ENCODE measurements at regions not wholly inside any gene's neighbourhood (a gene's known extent, or its start where the extent isn't known, plus 50 kb on each side); places are given as distances from the start of the nearest gene placed in this dataset.

DNA sequence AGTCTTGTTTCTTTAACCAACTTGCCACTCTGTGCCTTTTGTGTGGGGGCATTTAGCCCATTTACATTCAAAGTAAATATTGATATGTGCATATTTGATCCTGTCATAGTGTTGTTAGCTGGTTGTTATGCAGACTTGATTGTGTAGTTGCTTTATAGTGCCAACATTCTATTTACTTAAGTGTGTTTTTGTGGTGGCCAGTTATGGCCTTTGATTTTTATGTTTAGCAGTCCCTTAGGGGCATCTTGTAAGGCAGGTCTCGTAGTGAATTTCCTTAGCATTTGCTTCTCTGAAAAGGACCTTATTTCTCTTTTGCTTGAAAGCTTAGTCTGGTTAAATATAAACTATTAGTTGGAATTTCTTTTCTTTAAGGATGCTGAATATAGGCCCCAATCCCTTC, 282.8 kb upstream of the NECTIN3 start:
- H3K9me3 Mint-ChIP-seq: peaks cover 43% of the 10 kb centered on the region
- peaks cover 11% of the 10 kb centered on the region for H3K4me1 Mint-ChIP-seq
- no peaks in the 10 kb centered on the region for H3K27me3 Mint-ChIP-seq (ENCODE audit: low read depth)
- H3K27ac Mint-ChIP-seq: no peak overlapping the region
- TF ChIP-seq, protein P1, sequence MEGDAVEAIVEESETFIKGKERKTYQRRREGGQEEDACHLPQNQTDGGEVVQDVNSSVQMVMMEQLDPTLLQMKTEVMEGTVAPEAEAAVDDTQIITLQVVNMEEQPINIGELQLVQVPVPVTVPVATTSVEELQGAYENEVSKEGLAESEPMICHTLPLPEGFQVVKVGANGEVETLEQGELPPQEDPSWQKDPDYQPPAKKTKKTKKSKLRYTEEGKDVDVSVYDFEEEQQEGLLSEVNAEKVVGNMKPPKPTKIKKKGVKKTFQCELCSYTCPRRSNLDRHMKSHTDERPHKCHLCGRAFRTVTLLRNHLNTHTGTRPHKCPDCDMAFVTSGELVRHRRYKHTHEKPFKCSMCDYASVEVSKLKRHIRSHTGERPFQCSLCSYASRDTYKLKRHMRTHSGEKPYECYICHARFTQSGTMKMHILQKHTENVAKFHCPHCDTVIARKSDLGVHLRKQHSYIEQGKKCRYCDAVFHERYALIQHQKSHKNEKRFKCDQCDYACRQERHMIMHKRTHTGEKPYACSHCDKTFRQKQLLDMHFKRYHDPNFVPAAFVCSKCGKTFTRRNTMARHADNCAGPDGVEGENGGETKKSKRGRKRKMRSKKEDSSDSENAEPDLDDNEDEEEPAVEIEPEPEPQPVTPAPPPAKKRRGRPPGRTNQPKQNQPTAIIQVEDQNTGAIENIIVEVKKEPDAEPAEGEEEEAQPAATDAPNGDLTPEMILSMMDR (IDR thresholded peaks at IDR 0.05; ENCODE audit: unreplicated experiment): no peak
- no peak for DNase-seq (ENCODE audit: low spot score in 2 of 2, unreplicated experiment in 2 of 2)
- peaks cover 7% of the 10 kb centered on the region for H3K36me3 Mint-ChIP-seq
- no peak overlapping the region for H3K4me3 Mint-ChIP-seq

DNA sequence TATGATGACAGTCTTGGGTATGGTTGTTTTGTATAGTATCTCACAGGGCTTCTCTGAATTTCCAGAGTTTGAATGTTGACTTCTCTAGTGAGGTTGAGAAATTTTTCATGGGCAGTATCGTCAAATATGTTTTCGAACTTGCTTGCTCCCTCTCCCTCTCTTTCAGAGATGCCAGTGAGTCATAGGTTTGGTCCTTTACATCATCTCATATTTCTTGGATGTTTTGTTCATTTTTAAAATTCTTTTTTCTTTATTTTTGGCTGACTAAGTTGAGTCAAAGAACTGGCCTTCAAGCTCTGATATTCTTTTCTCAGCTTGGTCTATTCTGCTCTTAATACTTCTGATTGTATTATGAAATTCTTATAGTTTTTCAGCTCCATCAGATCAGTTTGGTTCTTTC, 282.3 kb upstream of the NECTIN3 start:
- Mint-ChIP-seq H3K27me3 (ENCODE audit: low read depth) (no peaks in the 10 kb centered on the region), H3K9me3 (peaks cover 43% of the 10 kb centered on the region), H3K36me3 (peaks cover 7% of the 10 kb centered on the region), H3K27ac (no peak overlapping the region), H3K4me3 (no peak overlapping the region), H3K4me1 (peaks cover 11% of the 10 kb centered on the region)
- DNase-seq (ENCODE audit: low spot score in 2 of 2, unreplicated experiment in 2 of 2): no peak
- TF ChIP-seq, protein P1 (IDR thresholded peaks at IDR 0.05; ENCODE audit: unreplicated experiment): no peak

DNA sequence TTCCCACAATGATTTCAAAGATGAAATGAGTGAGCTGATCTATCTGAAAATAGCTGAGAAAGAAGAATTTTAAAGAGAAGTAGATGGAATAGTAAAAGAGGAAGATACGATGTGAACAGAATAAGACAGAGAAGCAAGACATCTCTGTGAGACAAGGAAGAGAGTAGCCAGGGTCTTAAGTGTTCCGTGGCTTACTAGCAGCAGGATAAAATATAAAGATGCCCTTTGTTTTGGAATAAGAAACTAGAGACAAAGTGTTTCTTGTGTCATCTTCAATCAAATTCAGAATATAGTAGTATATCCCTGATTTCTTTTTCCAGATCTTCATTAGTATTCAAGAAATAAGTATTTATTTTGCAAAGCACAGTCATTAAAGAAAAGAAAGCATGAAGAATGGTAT, 281.0 kb upstream of the NECTIN3 start:
- H3K4me1 Mint-ChIP-seq: peaks cover 11% of the 10 kb centered on the region
- peaks cover 1% of the 10 kb centered on the region for H3K36me3 Mint-ChIP-seq
- TF ChIP-seq, protein P1 (IDR thresholded peaks at IDR 0.05; ENCODE audit: unreplicated experiment): no peak
- DNase-seq (ENCODE audit: low spot score in 2 of 2, unreplicated experiment in 2 of 2): no peak
- H3K27me3 Mint-ChIP-seq (ENCODE audit: low read depth): no peaks in the 10 kb centered on the region
- peaks cover 31% of the 10 kb centered on the region for H3K9me3 Mint-ChIP-seq
- H3K4me3 Mint-ChIP-seq: no peak overlapping the region
- no peak overlapping the region for H3K27ac Mint-ChIP-seq

DNA sequence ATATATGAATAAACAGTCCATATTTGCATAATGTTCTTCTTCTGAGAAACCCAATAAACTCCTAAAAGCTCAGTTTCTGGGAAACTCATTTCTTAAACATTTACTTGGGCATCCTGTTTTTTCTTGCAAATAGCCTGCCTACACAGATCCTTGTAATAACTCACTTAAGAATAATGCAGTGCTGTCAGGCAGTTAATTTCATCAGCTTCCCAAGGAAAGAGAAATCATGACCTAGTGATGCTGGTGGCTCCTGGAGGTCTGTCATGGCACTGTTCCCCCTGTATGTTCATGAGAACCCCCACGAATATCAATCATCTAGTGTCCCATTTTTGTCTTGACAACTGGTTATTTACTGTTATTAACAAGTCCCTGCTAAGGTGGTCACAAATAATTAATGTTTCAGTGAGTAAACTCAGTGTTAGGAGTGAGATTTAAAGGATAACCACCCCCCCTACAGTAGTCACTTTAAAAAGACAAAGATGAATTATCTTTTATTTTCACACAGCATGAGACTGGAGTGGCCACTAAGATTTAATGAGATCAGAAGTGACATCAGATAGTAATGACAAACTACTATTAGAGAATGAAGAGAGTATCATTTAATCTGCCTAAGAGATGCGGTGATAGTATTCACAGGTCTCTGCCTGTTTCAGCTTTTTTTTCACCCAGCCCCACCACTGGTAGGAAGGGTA, 279.5 kb upstream of the NECTIN3 start:
- Mint-ChIP-seq H3K36me3 (no peaks in the 10 kb centered on the region), H3K9me3 (peaks cover 16% of the 10 kb centered on the region), H3K4me3 (no peak overlapping the region), H3K27ac (no peak overlapping the region), H3K4me1 (peaks cover 12% of the 10 kb centered on the region), H3K27me3 (ENCODE audit: low read depth) (no peaks in the 10 kb centered on the region)
- DNase-seq (ENCODE audit: low spot score in 2 of 2, unreplicated experiment in 2 of 2): no peak
- TF ChIP-seq, protein P1 (IDR thresholded peaks at IDR 0.05; ENCODE audit: unreplicated experiment): no peak

DNA sequence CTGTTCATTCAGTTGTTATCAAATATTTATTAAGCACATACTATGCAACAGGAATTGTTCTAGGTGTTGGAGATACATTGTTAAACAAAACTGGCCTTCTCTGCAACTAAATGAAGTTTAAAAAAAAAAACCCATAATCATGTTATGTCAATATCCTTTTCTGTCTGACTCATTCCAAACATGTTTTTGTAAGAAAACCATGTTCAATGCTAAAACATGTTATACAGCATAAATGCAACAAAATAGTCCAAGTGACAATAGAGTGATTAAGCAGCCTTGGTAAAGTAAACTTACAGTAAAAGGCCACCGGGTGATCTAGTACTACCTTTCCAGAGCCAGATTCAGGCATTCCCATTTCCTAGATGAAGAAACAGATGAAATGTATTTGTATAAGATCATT, 278.0 kb upstream of the NECTIN3 start:
- Mint-ChIP-seq H3K36me3 (no peaks in the 10 kb centered on the region), H3K27ac (no peak overlapping the region), H3K9me3 (peaks cover 3% of the 10 kb centered on the region), H3K27me3 (ENCODE audit: low read depth) (no peaks in the 10 kb centered on the region), H3K4me1 (peaks cover 18% of the 10 kb centered on the region), H3K4me3 (no peak overlapping the region)
- TF ChIP-seq, protein P1 (IDR thresholded peaks at IDR 0.05; ENCODE audit: unreplicated experiment): no peak
- no peak for DNase-seq (ENCODE audit: low spot score in 2 of 2, unreplicated experiment in 2 of 2)
